ENCODE measurements at regions not wholly inside any gene's neighbourhood (a gene's known extent, or its start where the extent isn't known, plus 50 kb on each side); places are given as distances from the start of the nearest gene placed in this dataset.

GRCh38 chr22:48905206-48905975 lies 922.3 kb downstream of the BRD1 start:
- DNase-seq = no peak

DNA sequence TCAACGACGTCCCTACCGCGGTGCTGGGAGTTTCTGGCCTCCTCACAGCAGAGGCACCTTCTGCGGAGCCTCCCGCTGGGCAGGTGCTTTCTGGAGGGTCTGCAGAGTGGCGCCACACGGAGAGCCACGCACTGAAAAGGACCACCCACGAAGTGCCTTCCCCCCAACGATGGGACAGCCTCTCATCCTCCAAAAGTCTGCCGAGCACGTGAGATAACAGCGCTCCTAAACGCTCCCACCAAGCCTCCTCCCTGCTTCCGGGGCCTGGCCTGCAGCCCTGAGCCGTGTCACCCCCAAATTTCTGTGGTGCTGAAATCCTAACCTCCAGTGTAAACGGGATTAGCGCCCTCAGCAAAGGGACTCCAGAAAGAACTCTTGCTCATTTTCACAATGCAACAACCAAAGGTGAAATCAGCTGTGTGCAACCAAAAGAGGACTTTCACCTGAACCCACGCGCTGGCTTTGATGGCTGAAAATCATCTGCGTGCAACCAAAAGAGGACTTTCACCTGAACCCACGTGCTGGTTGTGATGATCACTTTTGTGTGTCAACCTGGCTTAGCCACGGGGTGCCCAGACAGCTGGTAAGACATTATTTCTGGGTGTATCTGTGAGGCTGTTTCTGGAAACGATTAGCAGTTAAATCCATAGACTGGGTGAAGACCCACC lies 924.6 kb downstream of the BRD1 start:
- DNase-seq = no peak

GRCh38 chr22:48902001-48902869 lies 925.4 kb downstream of the BRD1 start:
- DNase-seq = no peak

DNA sequence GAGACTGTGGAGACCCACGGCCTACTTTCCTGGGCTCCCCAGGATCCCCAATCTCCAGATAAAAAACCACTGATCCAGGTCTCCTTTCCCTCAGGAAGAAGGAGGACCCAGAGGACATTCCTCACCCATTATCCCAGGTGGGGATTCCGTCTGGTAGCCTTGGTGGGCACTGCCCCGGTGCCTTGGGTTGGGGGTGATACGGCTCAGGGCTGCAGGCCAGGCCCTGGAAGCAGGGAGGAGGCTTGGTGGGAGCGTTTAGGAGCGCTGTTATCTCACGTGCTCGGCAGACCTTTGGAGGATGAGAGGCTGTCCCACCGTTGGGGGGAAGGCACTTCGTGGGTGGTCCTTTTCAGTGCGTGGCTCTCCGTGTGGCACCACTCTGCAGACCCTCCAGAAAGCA lies 926.3 kb downstream of the BRD1 start:
- DNase-seq = no peak

- DNase-seq = no peak
These were observed 927.0 kb downstream of the BRD1 start for GRCh38 chr22:48900626-48901025.

DNA sequence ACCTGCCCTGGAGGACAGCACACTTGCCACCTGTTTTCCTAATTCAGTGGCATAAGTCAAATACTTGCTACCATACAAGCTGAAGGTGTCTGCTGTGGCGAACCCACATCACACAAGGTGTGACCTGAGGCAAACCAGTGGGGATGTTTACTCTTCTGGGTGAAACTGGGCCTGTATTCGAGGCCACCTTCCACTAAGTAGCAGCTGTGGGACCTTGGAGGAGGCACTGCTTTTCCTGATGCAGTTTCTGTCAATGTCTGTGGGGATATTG lies 927.4 kb downstream of the BRD1 start:
- DNase-seq = no peak

- no peak for DNase-seq
These were observed 927.9 kb downstream of the BRD1 start for GRCh38 chr22:48899523-48900326.

DNA sequence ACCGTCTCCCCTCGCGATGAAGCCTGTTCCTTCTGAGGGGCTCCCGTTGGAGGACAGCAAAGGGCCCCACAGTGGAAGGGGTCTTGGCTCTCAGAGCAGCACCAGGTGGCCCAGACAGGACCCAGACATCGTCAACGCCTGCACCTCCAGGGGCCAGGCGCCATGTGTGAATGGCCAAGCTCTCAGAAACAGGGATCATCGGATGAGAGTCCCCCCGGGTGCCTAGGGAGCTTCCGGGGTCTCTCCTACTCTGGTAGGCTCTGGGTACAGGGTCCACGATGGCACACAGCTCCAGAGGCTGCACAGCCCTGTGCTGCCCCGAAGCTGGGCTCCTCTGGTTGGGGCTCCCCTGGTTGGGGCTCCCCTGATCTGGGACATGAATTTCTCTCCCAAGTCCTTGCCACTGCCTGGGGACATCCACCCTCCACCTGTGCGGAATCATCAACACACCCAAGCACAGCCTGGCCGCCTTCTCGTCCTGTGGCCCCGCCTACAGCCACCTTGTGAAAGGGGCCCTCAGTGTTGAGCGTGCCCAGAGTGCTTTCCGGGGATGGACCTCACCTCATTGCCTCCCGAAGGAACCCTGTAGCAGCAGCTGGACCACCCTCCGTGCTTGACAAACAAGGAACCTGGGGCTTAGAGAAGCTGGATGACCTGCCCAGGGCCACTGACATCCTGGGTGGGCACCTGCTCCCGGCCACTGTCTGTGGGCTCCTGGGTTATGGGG lies 929.0 kb downstream of the BRD1 start:
- no peak for DNase-seq

DNA sequence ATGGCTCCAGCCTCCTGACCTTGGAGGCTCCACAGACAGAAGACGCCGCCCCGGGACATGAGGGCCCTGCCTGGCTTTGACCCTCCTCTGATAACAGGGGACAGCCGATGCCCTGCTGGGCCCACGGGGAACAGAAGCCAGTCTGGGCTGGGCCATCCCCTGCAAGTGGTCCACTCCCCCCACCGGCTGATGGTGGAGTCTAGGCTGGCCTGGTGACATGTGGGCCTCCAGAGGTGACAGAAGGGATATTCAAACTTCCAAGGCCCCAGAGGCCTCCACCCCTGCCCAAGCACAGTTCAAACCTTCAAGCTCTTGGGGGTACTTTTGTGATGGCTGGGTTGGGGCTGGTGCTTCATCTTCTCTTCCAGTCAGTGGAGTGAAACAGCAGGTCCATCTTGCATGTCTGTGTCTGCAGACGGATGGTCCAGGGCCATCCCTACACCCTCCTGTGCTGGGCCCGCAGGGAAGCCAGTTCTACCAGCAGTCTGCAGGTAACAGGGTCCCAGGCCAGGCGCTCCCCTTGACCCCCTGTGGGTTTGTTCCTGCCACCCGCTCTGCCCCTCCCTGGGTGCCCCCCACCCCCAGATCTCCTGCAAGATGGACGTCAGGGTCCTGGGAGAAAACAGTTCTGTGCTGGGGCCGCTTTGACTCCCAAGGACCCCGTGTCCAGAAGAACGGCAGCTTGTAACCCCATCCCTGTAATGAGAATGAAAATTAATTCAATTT lies 929.9 kb downstream of the BRD1 start:
- no peak for DNase-seq

DNA sequence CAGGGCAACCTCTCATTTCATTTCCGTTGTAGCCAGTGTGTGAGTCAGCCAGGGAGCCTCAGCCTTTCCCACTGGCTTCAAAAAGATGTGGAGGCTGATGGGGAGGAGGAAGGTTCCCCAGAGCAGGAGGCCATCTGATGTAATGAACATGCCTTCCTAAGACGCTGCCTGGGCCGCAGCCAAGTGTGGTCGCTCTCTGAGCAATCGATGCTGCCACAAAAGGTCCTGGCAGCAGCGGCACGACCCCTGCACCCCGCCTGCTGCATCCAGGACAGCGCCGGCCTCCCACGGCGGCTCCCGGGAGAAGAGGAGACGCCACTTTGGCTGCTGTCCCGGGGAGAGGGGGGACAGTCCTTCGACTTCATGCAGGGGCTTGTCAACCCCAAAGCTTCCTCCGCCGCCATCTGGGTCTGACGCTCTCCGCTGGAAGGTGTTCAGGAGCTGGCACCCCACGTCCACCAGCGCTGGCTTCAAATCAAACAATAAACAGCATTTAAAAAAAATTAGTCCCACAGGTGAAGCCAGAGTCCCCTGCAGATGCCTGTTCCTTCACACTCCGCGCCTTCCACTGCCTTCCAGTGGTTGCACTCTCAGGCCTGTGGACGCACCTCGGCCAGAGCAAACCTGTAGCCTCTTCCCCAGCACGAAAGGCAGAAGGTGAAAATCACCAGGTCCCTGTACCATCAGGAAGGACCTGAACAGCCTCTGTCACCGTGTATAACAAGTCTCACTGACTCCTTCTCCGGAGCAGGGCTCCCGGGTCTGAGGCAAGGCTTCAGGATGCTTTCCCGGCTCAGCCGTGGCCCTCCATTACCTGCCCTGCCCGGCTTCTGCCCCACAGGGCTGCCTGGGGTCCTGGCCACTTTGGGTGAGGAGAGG lies 930.7 kb downstream of the BRD1 start:
- no peak for DNase-seq

DNA sequence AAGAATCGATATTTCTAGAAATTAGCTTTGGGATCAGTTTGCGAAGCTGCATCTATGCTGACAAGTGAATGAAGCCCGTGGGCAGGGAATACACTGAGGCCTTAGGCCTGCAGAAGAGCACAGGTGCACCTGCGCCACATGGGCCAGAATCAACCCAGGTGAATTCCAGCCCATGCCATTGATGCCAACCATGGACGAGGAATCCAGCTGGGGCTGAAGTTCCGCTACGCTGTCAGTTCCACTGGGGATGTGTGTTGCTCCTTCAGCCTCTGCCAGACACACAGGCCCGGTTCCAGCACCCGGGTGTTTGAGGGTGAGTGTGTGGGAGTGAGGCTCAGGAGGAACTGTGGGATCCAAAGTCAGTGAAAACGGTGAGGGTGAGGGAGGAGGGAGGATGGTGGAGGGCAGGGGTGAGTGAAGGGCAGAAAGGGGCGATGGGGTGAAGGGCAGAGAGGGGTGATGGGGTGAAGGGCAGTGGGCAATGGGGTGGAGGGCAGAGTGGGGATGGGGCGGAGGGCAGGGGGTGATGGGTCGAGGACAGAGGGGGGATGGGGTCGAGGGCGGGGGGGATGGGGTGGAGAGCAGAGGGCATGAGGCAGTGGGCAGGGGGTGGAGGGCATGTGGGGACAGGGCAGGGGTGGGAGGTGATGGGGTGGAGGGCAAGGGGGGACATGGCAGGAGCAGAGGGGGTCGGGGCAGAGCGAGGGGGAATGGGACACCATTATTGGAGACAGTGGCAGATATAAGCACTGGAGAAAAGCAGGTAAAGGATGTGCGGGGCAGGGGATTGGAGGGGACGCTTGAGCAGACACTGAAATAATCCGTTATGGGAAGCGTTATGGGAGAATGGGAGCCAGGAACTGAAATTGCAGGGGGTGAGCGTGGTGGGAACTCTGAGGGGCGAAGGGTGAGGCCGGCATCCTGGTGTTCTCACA lies 931.6 kb downstream of the BRD1 start:
- DNase-seq = no peak

DNA sequence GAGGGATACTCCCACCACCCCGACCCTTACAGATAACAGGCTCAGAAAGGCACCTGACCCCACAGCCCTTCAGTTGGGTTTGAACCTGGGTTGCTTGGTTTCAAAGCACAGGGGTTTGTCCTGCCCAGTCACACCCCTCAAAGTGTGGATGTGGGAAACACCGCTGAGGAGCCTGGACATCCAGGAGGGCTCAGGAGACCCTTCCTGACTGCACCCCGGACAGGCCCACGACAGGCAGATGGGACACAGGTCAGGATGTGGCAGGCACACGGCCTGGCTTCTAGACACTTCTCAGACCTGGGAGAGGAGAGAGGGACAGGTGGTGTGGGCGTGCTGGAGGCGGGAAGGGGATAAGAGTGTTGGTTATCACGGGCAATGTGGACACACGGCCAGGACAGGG lies 932.3 kb downstream of the BRD1 start:
- DNase-seq = no peak

GRCh38 chr22:48894804-48895250 lies 932.8 kb downstream of the BRD1 start:
- no peak for DNase-seq

DNA sequence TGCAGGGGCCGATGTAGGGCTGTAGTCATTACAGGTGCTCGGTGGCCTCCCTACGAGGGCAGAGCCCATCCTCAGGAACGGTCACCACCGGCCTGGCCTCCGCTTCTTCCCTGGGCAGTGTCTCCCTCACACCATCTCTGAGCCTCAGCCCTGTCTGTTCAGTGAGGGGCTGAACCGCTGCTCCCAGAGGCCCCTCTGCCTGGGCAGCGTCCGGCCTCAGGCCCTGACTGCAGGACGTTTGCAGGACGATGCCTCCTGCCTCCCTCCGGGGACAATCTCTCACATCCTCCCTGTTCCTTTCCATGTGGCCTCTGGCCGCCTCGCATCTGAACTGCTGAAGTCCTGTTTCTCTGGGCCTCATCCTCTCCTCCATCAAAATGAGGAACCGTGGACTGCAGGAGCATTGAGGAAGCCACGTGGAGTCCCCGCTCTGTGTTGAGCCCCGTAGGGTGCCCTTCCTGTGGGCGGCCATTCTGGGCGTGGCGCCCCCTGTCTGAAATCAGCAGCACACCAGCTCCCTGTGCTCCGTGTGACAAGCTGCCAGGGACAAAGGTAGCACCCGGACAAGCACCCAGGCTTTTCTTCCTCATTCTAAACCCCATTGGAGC lies 933.5 kb downstream of the BRD1 start:
- DNase-seq = no peak

- DNase-seq = no peak
These were observed 934.2 kb downstream of the BRD1 start for GRCh38 chr22:48893288-48894063.

- no peak for DNase-seq
These were observed 934.9 kb downstream of the BRD1 start for GRCh38 chr22:48892578-48893287.
